ENCODE measurements at regions not wholly inside any gene's neighbourhood (a gene's known extent, or its start where the extent isn't known, plus 50 kb on each side); places are given as distances from the start of the nearest gene placed in this dataset.

GRCh38 chr12:18168016-18168415, 78.0 kb upstream of the RERGL start:
- H3K27me3 ChIP-seq = no peaks in the 10 kb centered on the region
- DNase-seq (ENCODE audit: low read depth in 1 of 2, low spot score in 1 of 2) = no peak
- TF ChIP-seq CTCF (IDR thresholded peaks at IDR 0.05; ENCODE audit: low read depth, low read length) = no peak
- no peak overlapping the region for H3K27ac ChIP-seq
- H3K36me3 ChIP-seq = no peaks in the 10 kb centered on the region
- no peak overlapping the region for H3K4me3 ChIP-seq
- H3K9me3 ChIP-seq (ENCODE audit: low read depth) = no peaks in the 10 kb centered on the region
- H3K4me1 ChIP-seq (ENCODE audit: low read depth) = no peaks in the 10 kb centered on the region

- Histone ChIP-seq H3K27me3 (no peaks in the 10 kb centered on the region), H3K27ac (no peak overlapping the region), H3K36me3 (no peaks in the 10 kb centered on the region), H3K4me1 (ENCODE audit: low read depth) (no peaks in the 10 kb centered on the region), H3K4me3 (no peak overlapping the region), H3K9me3 (ENCODE audit: low read depth) (no peaks in the 10 kb centered on the region)
- no peak for DNase-seq (ENCODE audit: low read depth in 1 of 2, low spot score in 1 of 2)
- TF ChIP-seq CTCF (IDR thresholded peaks at IDR 0.05; ENCODE audit: low read depth, low read length) = no peak
Observed at GRCh38 chr12:18165889-18166288, 75.9 kb upstream of the RERGL start.

GRCh38 chr12:18165422-18165871, 75.5 kb upstream of the RERGL start:
- H3K9me3 ChIP-seq (ENCODE audit: low read depth) = no peaks in the 10 kb centered on the region
- TF ChIP-seq CTCF (IDR thresholded peaks at IDR 0.05; ENCODE audit: low read depth, low read length) = no peak
- no peaks in the 10 kb centered on the region for H3K4me1 ChIP-seq (ENCODE audit: low read depth)
- H3K27ac ChIP-seq = no peak overlapping the region
- DNase-seq (ENCODE audit: low read depth in 1 of 2, low spot score in 1 of 2) = peak in 1 of 2 donors; percentile 69
- H3K4me3 ChIP-seq = no peak overlapping the region
- no peaks in the 10 kb centered on the region for H3K36me3 ChIP-seq
- no peaks in the 10 kb centered on the region for H3K27me3 ChIP-seq

- no peak for TF ChIP-seq CTCF (IDR thresholded peaks at IDR 0.05; ENCODE audit: low read depth, low read length)
- Histone ChIP-seq H3K4me3 (no peak overlapping the region), H3K27ac (no peak overlapping the region), H3K4me1 (ENCODE audit: low read depth) (no peaks in the 10 kb centered on the region), H3K9me3 (ENCODE audit: low read depth) (no peaks in the 10 kb centered on the region), H3K36me3 (no peaks in the 10 kb centered on the region), H3K27me3 (no peaks in the 10 kb centered on the region)
- no peak for DNase-seq (ENCODE audit: low read depth in 1 of 2, low spot score in 1 of 2)
Observed at GRCh38 chr12:18160901-18161300, 70.9 kb upstream of the RERGL start.

- Histone ChIP-seq H3K27ac (no peak overlapping the region), H3K9me3 (ENCODE audit: low read depth) (no peaks in the 10 kb centered on the region), H3K36me3 (no peaks in the 10 kb centered on the region), H3K4me1 (ENCODE audit: low read depth) (no peaks in the 10 kb centered on the region), H3K4me3 (no peak overlapping the region), H3K27me3 (no peaks in the 10 kb centered on the region)
- peak; percentile 72 for TF ChIP-seq CTCF (IDR thresholded peaks at IDR 0.05; ENCODE audit: low read depth, low read length)
- peak; percentile 34 to 58 for DNase-seq (ENCODE audit: low read depth in 1 of 2, low spot score in 1 of 2)
Observed at GRCh38 chr12:18158774-18159557, 69.0 kb upstream of the RERGL start.

All from cardiac muscle cell (in vitro differentiated cells and primary cell).